Activated CD4-positive, alpha-beta memory T cell treated with anti-CD3 and anti-CD28 coated beads, Interleukin-2, amount 10 ng/mL, durations not matched to agents 7 days and 5 days (primary cell): ENCODE measurements at regions not wholly inside any gene's neighbourhood (a gene's known extent, or its start where the extent isn't known, plus 50 kb on each side); places are given as distances from the start of the nearest gene placed in this dataset.
"Not testable (repeated sequence)": the region's sequence is repeated elsewhere in the genome, so short reads cannot be mapped to it uniquely, and the experiment has no call there.

Source experiments
- CTCF ChIA-PET: fragments of 350-600 bp; sonication (Branson Sonifier 250); formaldehyde crosslinking; loops from one replicate; lab custom pipeline; 2021; ENCODE audit warnings: antibody characterized with exemption, inconsistent platforms; lab: Charles Lee
- POLR2A ChIA-PET: fragments of 350-600 bp; sonication (Branson Sonifier 250); formaldehyde crosslinking; loops from one replicate; lab custom pipeline; 2021; ENCODE audit warnings: antibody characterized with exemption; lab: Charles Lee
- DNase-seq: peaks from one replicate; pipeline ENCODE4 v3.0.0-alpha.2; 2020
- H3K27ac Mint-ChIP-seq: one replicate; pipeline ENCODE4 v1.8.0; 2021; ENCODE audit warnings: mild to moderate bottlenecking, mixed read lengths
- H3K27me3 Mint-ChIP-seq: one replicate; pipeline ENCODE4 v1.8.0; 2021; ENCODE audit warnings: mixed read lengths
- H3K36me3 Mint-ChIP-seq: one replicate; pipeline ENCODE4 v1.8.0; 2021; ENCODE audit warnings: low read depth, mixed read lengths
- H3K4me1 Mint-ChIP-seq: one replicate; pipeline ENCODE4 v1.8.0; 2021; ENCODE audit warnings: mixed read lengths
- H3K4me3 Mint-ChIP-seq: one replicate; pipeline ENCODE4 v1.8.0; 2021; ENCODE audit warnings: mild to moderate bottlenecking, mixed read lengths
- H3K9me3 Mint-ChIP-seq: one replicate; pipeline ENCODE4 v1.8.0; 2021; ENCODE audit warnings: mixed read lengths

DNA sequence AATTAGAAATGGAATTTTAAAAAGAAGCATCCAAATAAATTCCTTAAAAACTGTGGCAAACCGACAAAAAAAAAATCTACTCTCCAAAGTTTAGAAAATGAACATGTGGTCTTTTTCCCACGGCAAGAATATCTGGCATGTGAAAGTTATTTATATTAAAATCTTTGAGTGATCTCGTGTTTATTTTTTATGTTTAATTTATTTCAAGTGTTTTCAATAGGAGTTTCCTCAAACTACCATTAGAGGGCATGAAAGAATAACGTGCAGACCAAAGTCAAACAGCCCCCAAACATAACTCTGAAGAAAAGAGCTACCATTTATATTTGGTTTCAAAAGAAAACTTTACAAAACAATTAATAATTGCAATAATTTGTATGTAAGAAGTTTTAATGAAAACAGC, 286.4 kb downstream of the ZIC4 start:
- DNase-seq = no peak
- no peak overlapping the region for H3K4me3 Mint-ChIP-seq
- H3K9me3 Mint-ChIP-seq = no peaks in the 10 kb centered on the region
- no peak overlapping the region for H3K27ac Mint-ChIP-seq
- no peaks in the 10 kb centered on the region for H3K27me3 Mint-ChIP-seq
- CTCF ChIA-PET = no interaction called here
- no peaks in the 10 kb centered on the region for H3K36me3 Mint-ChIP-seq
- POLR2A ChIA-PET = no interaction called here
- H3K4me1 Mint-ChIP-seq = no peaks in the 10 kb centered on the region

GRCh38 chr3:147119346-147119745, 287.0 kb downstream of the ZIC4 start:
- ChIA-PET CTCF (no interaction called here), POLR2A (no interaction called here)
- H3K27me3 Mint-ChIP-seq = no peaks in the 10 kb centered on the region
- DNase-seq = no peak
- no peak overlapping the region for H3K4me3 Mint-ChIP-seq
- H3K4me1 Mint-ChIP-seq = no peaks in the 10 kb centered on the region
- no peak overlapping the region for H3K27ac Mint-ChIP-seq
- H3K36me3 Mint-ChIP-seq = no peaks in the 10 kb centered on the region
- H3K9me3 Mint-ChIP-seq = no peaks in the 10 kb centered on the region

- Mint-ChIP-seq H3K27ac (no peak overlapping the region), H3K9me3 (no peaks in the 10 kb centered on the region), H3K36me3 (no peaks in the 10 kb centered on the region), H3K27me3 (no peaks in the 10 kb centered on the region), H3K4me1 (no peaks in the 10 kb centered on the region), H3K4me3 (no peak overlapping the region)
- no peak for DNase-seq
- CTCF ChIA-PET = no interaction called here
- POLR2A ChIA-PET = no interaction called here
Measured at GRCh38 chr3:147118611-147119010, 287.7 kb downstream of the ZIC4 start.

DNA sequence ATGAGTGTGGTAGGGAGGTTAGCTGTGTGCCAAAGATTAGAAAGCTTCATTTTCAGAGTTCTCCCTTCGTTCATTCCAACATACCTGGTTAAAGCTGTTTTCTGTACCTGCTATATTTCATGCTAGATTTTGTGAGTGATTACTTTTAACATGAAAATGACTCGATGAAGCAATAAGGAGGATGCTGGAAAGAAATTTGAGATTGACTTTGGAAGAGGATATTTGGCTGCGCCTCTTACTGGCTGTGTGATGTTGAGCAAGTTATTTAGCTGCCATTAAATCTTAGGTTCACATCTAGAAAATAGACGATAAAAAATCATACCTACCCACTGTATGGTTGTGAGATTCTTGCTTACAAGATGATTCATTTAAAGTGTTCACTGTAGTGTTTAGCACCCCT, 288.7 kb downstream of the ZIC4 start:
- no peaks in the 10 kb centered on the region for H3K4me1 Mint-ChIP-seq
- H3K27me3 Mint-ChIP-seq = no peaks in the 10 kb centered on the region
- H3K4me3 Mint-ChIP-seq = no peak overlapping the region
- ChIA-PET CTCF (no interaction called here), POLR2A (no interaction called here)
- H3K36me3 Mint-ChIP-seq = no peaks in the 10 kb centered on the region
- no peak overlapping the region for H3K27ac Mint-ChIP-seq
- DNase-seq = no peak
- H3K9me3 Mint-ChIP-seq = no peaks in the 10 kb centered on the region

DNA sequence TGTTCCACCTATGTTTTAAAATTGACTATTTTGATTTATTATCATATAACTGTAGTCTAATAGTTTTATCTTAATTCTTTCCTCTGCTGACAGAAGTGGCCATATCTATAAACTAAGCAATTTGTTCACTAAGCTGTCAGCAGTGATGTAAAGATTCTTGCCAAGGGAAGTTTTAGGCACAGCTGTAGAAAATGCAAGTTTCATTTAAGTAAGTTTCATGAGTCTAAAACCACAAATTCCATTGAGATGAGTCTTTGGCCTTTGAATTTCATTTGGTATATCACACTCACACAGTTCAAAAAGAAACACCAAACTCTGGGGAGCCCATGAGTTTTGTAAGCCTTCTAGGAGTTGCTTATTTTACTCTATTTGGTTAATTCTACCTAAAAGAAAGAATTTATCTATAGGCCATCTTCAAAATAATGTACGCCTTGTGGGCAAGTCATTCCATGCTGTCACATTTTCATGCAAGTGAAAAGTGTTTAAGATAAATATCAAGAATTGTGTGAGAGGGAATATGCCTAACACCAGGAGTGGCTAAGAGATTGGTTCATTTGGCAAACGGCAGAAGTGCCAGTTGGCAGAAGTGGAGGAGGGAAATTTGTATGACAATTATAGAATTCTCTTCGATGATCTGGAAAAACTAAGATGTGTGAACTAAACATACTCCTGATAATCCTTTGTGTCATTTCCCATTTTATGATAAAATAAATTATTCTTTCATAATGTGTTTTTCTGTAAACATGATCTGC, 292.9 kb downstream of the ZIC4 start:
- Mint-ChIP-seq H3K9me3 (peaks cover 3% of the 10 kb centered on the region), H3K36me3 (no peaks in the 10 kb centered on the region), H3K27ac (no peak overlapping the region), H3K4me1 (no peaks in the 10 kb centered on the region), H3K27me3 (no peaks in the 10 kb centered on the region), H3K4me3 (no peak overlapping the region)
- POLR2A ChIA-PET = no interaction called here
- CTCF ChIA-PET = no interaction called here
- DNase-seq = no peak

- no peaks in the 10 kb centered on the region for H3K36me3 Mint-ChIP-seq
- CTCF ChIA-PET = no interaction called here
- H3K27ac Mint-ChIP-seq = no peak overlapping the region
- POLR2A ChIA-PET = no interaction called here
- DNase-seq = no peak
- H3K4me3 Mint-ChIP-seq = no peak overlapping the region
- no peaks in the 10 kb centered on the region for H3K4me1 Mint-ChIP-seq
- peaks cover 10% of the 10 kb centered on the region for H3K9me3 Mint-ChIP-seq
- no peaks in the 10 kb centered on the region for H3K27me3 Mint-ChIP-seq
Measured at GRCh38 chr3:147099076-147099475, 307.3 kb downstream of the ZIC4 start.

GRCh38 chr3:147090461-147090860, 315.9 kb downstream of the ZIC4 start:
- peaks cover 3% of the 10 kb centered on the region for H3K9me3 Mint-ChIP-seq
- H3K27me3 Mint-ChIP-seq = no peaks in the 10 kb centered on the region
- no peaks in the 10 kb centered on the region for H3K4me1 Mint-ChIP-seq
- no peak overlapping the region for H3K27ac Mint-ChIP-seq
- ChIA-PET POLR2A (no interaction called here), CTCF (no interaction called here)
- H3K4me3 Mint-ChIP-seq = no peak overlapping the region
- no peaks in the 10 kb centered on the region for H3K36me3 Mint-ChIP-seq
- no peak for DNase-seq

GRCh38 chr3:147089286-147089685, 317.1 kb downstream of the ZIC4 start:
- Mint-ChIP-seq H3K27me3 (no peaks in the 10 kb centered on the region), H3K4me3 (no peak overlapping the region), H3K9me3 (peaks cover under 1% of the 10 kb centered on the region), H3K4me1 (no peaks in the 10 kb centered on the region), H3K27ac (no peak overlapping the region), H3K36me3 (no peaks in the 10 kb centered on the region)
- ChIA-PET CTCF (no interaction called here), POLR2A (interaction anchor here (0.6 kb wide), 1 partner anchor 635 kb away, joined by 4 read pairs; no protein-coding TSS in a partner anchor)
- no peak for DNase-seq

DNA sequence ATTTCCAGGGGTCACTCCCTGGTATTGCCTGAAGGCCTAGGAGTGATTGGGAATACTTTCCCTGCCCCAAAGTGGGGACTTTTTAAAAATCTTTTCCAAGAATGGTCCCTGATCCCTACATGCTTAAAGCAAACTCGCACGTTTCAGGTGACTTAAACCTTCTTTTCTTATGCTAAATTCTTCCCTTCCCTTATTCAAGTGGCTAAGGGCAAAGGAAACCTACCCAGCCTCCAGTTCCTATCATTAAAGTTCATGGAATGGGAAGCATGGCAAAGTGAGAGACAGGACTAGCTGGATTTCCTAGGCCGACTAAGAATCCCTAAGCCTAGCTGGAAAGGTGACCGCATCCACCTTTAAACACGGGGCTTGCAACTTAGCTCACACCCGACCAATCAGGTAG, 346.8 kb downstream of the ZIC4 start:
- H3K4me1 Mint-ChIP-seq, POLR2A ChIA-PET, H3K4me3 Mint-ChIP-seq: not testable (repeated sequence)

GRCh38 chr3:147049821-147050220, 356.5 kb downstream of the ZIC4 start:
- Mint-ChIP-seq H3K9me3 (no peaks in the 10 kb centered on the region), H3K27ac (no peak overlapping the region), H3K4me3 (no peak overlapping the region), H3K4me1 (no peaks in the 10 kb centered on the region), H3K27me3 (no peaks in the 10 kb centered on the region), H3K36me3 (no peaks in the 10 kb centered on the region)
- no peak for DNase-seq
- POLR2A ChIA-PET = no interaction called here
- CTCF ChIA-PET = no interaction called here

More for the DNA sequence above, 346.8 kb downstream of the ZIC4 start:
- DNase-seq, H3K27me3 Mint-ChIP-seq, H3K36me3 Mint-ChIP-seq, CTCF ChIA-PET, H3K27ac Mint-ChIP-seq: not testable (repeated sequence)
- H3K9me3 Mint-ChIP-seq = peaks cover 15% of the 10 kb centered on the region

- DNase-seq = no peak
- no peak overlapping the region for H3K4me3 Mint-ChIP-seq
- H3K27ac Mint-ChIP-seq = no peak overlapping the region
- H3K27me3 Mint-ChIP-seq = no peaks in the 10 kb centered on the region
- H3K9me3 Mint-ChIP-seq = peaks cover under 1% of the 10 kb centered on the region
- ChIA-PET CTCF (no interaction called here), POLR2A (no interaction called here)
- H3K4me1 Mint-ChIP-seq = no peaks in the 10 kb centered on the region
- no peaks in the 10 kb centered on the region for H3K36me3 Mint-ChIP-seq
Measured at GRCh38 chr3:147049305-147049704, 357.0 kb downstream of the ZIC4 start.

DNA sequence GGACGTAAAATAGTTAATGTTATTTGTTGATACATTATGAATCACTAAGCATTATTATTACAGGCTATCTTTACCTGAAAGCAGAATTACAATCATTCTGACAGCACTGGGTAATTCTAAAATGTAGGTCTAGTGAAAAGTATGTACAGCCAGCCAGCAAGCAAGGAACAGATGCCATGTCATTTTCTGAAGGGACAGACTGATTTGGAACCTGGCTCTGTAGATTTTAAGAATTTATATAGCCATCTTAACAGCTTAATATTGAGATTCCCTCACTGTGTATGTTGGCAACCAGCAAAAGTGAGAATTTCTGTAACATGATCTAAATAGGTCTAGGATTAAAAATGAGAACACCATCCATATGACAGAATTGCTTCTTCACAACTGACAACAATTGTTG, 359.4 kb downstream of the ZIC4 start:
- Mint-ChIP-seq H3K9me3 (peaks cover 5% of the 10 kb centered on the region), H3K36me3 (no peaks in the 10 kb centered on the region), H3K27me3 (no peaks in the 10 kb centered on the region), H3K4me1 (no peaks in the 10 kb centered on the region), H3K27ac (no peak overlapping the region), H3K4me3 (no peak overlapping the region)
- no peak for DNase-seq
- CTCF ChIA-PET = no interaction called here
- POLR2A ChIA-PET = no interaction called here

- H3K27me3 Mint-ChIP-seq = no peaks in the 10 kb centered on the region
- H3K4me3 Mint-ChIP-seq = no peak overlapping the region
- no peak for DNase-seq
- ChIA-PET POLR2A (no interaction called here), CTCF (no interaction called here)
- peaks cover 5% of the 10 kb centered on the region for H3K9me3 Mint-ChIP-seq
- no peaks in the 10 kb centered on the region for H3K4me1 Mint-ChIP-seq
- no peak overlapping the region for H3K27ac Mint-ChIP-seq
- H3K36me3 Mint-ChIP-seq = no peaks in the 10 kb centered on the region
Measured at GRCh38 chr3:147038481-147038880, 367.9 kb downstream of the ZIC4 start.

DNA sequence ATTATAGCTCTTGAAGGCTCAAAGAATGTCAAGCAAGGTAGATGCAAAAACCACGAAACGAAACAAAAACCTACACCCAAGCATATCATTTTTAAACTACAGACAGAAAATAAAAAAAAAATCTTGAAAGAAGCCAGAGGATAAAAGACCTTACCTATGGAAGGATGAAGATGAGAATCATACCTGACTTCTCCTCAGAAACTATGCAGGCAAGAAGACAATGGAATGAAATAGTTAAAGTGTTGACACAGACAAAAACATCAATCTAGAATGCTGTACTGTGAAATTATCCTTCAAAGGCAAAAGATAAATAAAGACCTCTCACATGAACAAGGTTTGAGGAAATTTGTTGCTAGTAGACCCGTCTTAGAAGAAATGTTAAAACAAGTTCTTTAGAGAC, 372.0 kb downstream of the ZIC4 start:
- Mint-ChIP-seq H3K4me3 (no peak overlapping the region), H3K27me3 (no peaks in the 10 kb centered on the region), H3K27ac (no peak overlapping the region), H3K9me3 (peaks cover 2% of the 10 kb centered on the region), H3K36me3 (no peaks in the 10 kb centered on the region), H3K4me1 (no peaks in the 10 kb centered on the region)
- CTCF ChIA-PET = no interaction called here
- POLR2A ChIA-PET = no interaction called here
- no peak for DNase-seq
